ENCODE measurements at regions not wholly inside any gene's neighbourhood (a gene's known extent, or its start where the extent isn't known, plus 50 kb on each side); places are given as distances from the start of the nearest gene placed in this dataset.

- TF ChIP-seq MAX (IDR thresholded peaks at IDR 0.05; ENCODE audit: low read depth, low read length) = no peak
- no peak for TF ChIP-seq MYC (IDR thresholded peaks at IDR 0.05; ENCODE audit: low read depth, low read length)
- no peak for TF ChIP-seq CTCF (IDR thresholded peaks at IDR 0.05; ENCODE audit: low read depth, low read length)
- no peak for TF ChIP-seq POLR2A (IDR thresholded peaks at IDR 0.05; ENCODE audit: extremely low read depth, insufficient read length)
- H3K4me3 ChIP-seq (ENCODE audit: low read depth, low read length) = no peak overlapping the region
- DNase-seq (ENCODE audit: low read depth) = no peak
Observed at GRCh38 chr2:111660811-111661210, 223.2 kb downstream of the ANAPC1 start.

- no peak overlapping the region for H3K4me3 ChIP-seq (ENCODE audit: low read depth, low read length)
- DNase-seq (ENCODE audit: low read depth) = no peak
Observed at GRCh38 chr2:111661286-111661940, 222.6 kb downstream of the ANAPC1 start.

GRCh38 chr2:111662039-111662770, 221.8 kb downstream of the ANAPC1 start:
- no peak for TF ChIP-seq CTCF (IDR thresholded peaks at IDR 0.05; ENCODE audit: low read depth, low read length)
- no peak for TF ChIP-seq POLR2A (IDR thresholded peaks at IDR 0.05; ENCODE audit: extremely low read depth, insufficient read length)
- TF ChIP-seq MYC (IDR thresholded peaks at IDR 0.05; ENCODE audit: low read depth, low read length) = no peak
- no peak for TF ChIP-seq MAX (IDR thresholded peaks at IDR 0.05; ENCODE audit: low read depth, low read length)

More at GRCh38 chr2:111661286-111661940, 222.6 kb downstream of the ANAPC1 start:
- TF ChIP-seq MAX (IDR thresholded peaks at IDR 0.05; ENCODE audit: low read depth, low read length) (no peak), CTCF (IDR thresholded peaks at IDR 0.05; ENCODE audit: low read depth, low read length) (no peak), POLR2A (IDR thresholded peaks at IDR 0.05; ENCODE audit: extremely low read depth, insufficient read length) (no peak), MYC (IDR thresholded peaks at IDR 0.05; ENCODE audit: low read depth, low read length) (no peak)

GRCh38 chr2:111662771-111663470, 221.1 kb downstream of the ANAPC1 start:
- DNase-seq (ENCODE audit: low read depth) = no peak
- H3K4me3 ChIP-seq (ENCODE audit: low read depth, low read length) = no peak overlapping the region
- TF ChIP-seq MAX (IDR thresholded peaks at IDR 0.05; ENCODE audit: low read depth, low read length) = no peak
- no peak for TF ChIP-seq POLR2A (IDR thresholded peaks at IDR 0.05; ENCODE audit: extremely low read depth, insufficient read length)
- TF ChIP-seq MYC (IDR thresholded peaks at IDR 0.05; ENCODE audit: low read depth, low read length) = no peak
- TF ChIP-seq CTCF (IDR thresholded peaks at IDR 0.05; ENCODE audit: low read depth, low read length) = no peak

More at GRCh38 chr2:111662039-111662770, 221.8 kb downstream of the ANAPC1 start:
- no peak for DNase-seq (ENCODE audit: low read depth)
- H3K4me3 ChIP-seq (ENCODE audit: low read depth, low read length) = no peak overlapping the region

GRCh38 chr2:111663471-111664274, 220.3 kb downstream of the ANAPC1 start:
- TF ChIP-seq POLR2A (IDR thresholded peaks at IDR 0.05; ENCODE audit: extremely low read depth, insufficient read length) (no peak), MYC (IDR thresholded peaks at IDR 0.05; ENCODE audit: low read depth, low read length) (no peak), CTCF (IDR thresholded peaks at IDR 0.05; ENCODE audit: low read depth, low read length) (no peak), MAX (IDR thresholded peaks at IDR 0.05; ENCODE audit: low read depth, low read length) (no peak)
- no peak for DNase-seq (ENCODE audit: low read depth)
- H3K4me3 ChIP-seq (ENCODE audit: low read depth, low read length) = no peak overlapping the region
